Medulla oblongata (tissue), 1 donor: ENCODE measurements at regions not wholly inside any gene's neighbourhood (a gene's known extent, or its start where the extent isn't known, plus 50 kb on each side); places are given as distances from the start of the nearest gene placed in this dataset.

Source experiments
- DNase-seq: peaks from one replicate; pipeline ENCODE4 v3.0.0-alpha.2; 2015; ENCODE audit errors: extremely low spot score

- DNase-seq, result no peak
Measured at GRCh38 chr10:28783087-28783486, 105.8 kb downstream of the BAMBI start.

DNA sequence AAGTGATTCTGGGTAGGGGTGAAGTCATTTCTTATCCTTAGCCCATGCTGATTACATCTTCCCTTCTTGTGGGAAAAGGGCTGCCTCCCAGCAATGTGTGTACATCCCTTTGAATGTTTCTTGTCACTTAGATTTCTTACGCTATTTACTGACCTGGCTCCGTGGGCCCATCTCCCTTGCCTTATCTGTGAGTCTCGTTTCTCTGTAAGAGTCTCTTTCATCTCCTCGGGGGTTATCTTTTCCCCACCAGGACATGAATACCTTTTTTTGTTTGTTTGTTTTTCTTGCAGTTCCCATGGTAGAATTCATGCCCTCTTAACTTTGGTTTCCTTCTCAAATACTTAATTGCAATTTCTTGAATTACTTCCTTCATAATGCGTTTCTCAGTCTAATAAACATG, 107.7 kb downstream of the BAMBI start:
- no peak for DNase-seq

DNA sequence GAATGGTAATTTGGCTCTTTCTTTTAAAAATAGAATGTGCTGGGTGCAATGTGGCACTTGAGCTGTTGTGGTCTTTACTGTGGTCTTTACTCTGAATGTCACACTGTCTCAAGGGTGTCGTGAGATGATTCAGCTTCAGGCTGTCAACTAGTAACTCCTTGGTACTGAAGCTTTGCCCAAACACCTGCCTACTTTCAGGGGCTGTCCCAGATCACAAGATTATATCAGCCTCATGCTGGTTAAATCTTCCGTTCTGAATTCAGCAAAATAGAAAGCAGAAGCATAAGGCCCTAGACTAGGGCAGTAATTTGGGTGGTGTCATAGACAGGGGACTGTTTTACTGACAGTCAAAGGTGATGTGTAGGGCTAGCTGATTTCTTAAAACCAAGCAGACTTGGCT, 110.9 kb downstream of the BAMBI start:
- DNase-seq, result no peak

- DNase-seq, result peak; percentile 96
Measured at GRCh38 chr10:28788762-28789161, 111.4 kb downstream of the BAMBI start.

DNA sequence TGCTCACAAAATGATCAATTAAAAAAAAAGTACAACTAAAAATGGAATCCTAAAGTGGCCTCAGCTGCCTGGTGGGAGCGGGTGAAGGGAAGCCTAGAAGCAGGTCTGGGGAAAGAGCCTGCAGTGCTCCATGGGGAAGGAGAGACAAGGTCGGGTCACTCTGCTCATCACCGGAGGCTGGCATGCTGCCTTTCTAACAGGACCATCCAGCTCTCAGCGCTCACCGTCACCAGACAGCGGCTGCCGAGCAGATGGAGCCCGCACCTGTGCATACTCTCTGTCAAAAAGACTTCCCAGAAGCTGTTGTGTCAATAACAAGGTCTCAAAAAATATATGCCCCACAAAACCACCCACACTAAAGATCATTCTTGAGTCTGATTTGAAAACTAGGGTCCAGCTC, 112.8 kb downstream of the BAMBI start:
- no peak for DNase-seq

DNA sequence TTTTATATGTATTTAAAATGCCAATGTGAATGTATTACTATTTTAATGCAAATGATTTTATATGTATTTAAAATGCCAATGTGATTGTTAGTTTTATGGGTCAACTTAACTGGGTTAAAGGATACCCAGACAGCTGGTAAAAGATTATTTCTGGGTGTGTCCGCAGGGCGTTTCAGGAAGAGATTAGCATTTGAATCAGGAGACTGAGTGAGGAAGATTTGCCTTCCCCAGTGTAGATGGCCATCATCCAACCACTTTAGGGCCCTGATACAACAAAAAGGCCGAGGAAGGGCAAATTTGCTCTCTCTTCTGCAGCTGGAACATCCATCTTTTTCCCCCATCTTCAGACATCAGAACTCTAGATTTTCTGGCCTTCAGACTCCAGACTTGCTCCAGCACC, 116.2 kb downstream of the BAMBI start:
- DNase-seq, result no peak

DNA sequence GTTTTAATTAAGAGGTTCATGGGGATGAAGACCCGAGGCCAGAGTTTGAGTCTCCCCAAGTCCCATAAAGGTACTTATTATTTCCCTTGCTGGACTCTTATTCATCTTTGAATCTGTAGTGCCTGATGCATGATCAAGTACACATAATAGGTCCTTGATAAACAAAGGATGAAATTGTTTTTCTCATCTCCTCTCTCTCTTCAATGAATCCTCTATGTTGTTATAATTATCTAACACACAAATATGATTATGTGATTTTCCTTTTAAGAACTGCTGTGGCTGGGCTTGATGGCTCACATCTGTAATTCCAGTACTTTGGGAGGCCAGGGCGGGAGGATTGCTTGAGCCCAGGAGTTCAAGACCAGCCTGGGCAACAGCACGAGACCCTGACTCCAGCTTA, 117.7 kb downstream of the BAMBI start:
- DNase-seq, result no peak

DNA sequence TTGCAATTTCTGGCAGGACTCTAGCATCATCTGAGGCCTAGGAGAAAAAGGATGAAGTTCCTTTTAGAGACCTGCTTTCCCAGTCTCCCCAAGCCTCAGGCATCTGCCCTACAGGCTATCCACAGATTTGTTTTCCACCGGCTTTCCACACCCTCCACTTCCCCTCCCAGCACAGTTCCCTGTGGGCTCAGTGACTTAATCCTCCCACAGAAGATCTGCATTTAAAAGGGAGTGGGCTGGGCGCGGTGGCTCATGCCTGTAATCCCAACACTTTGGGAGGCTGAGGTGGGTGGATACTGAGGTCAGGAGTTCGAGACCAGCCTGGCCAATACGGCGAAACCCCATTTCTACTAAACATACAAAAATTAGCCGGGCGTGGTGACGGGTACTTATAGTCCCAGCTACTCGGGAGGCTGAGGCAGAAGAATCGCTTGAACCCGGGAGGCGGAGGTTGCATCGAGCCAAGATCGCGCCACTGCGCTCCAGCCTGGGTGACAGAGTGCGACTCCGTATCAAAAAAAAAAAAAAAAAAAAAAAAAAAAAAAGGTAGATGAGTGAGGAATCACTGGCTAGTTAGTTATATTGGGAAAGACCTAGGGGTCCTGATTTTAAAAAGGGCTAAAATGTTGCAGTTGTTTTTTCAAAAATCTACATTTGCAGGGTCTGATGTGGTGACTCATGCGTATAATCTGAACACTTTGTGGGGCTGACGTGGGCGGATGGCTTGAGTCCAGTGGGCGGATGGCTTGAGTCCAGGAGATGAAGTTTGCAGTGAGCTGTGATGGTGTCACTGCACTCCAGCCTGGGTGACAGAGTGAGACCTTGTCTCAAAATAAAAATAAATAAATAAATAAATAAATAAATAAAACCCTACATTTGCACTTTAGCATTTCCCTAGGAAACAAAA, 119.5 kb downstream of the BAMBI start:
- no peak for DNase-seq

DNA sequence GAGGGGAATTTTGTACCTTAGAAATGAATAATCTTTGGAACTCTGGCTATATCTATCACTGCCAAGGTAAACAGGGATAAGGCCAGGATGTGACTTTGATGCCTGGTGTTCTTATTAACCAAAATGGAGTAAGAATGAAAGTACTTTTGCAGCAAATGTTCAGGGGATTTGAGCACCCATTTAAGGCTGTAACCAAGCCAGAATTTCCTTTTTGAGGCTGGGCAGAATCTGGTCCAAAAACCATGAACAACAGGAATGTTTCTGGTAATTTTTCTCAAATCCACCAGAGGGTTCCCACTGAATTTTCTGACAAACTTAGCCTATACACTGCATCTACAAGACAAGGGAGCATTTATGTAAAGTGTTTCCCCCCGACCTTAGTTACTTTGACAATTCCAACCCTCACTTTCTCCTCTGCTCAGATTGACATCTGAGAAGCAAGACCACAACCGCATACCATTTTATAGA, 120.6 kb downstream of the BAMBI start:
- no peak for DNase-seq

DNA sequence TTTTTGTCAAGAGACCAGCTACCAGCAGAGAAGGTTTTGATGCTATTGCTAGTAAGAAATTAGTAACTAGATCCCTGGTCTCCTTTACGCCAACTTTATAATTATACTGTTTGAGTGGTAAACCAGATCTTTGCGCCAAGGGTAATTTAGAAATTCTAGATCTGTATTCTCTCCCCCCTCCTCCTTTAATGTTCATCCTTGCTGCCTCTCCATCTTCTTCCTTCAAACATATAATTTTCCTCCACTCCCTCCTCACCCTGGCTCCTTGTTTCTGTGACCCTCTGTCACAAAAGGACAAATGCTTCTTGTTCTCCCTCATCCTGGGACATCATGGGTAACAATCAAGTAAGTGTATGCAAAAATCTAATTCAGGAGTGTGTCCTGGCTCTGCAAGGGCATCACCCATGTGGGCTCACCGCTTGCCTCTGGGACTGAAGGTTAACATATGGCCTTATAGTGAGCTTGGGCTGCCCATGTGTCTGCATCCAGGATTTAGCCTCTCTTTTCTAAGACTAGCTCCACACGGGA, 121.2 kb downstream of the BAMBI start:
- peak; percentile 32 for DNase-seq

- DNase-seq, result no peak
Measured at GRCh38 chr10:28798964-28799363, 121.6 kb downstream of the BAMBI start.

DNA sequence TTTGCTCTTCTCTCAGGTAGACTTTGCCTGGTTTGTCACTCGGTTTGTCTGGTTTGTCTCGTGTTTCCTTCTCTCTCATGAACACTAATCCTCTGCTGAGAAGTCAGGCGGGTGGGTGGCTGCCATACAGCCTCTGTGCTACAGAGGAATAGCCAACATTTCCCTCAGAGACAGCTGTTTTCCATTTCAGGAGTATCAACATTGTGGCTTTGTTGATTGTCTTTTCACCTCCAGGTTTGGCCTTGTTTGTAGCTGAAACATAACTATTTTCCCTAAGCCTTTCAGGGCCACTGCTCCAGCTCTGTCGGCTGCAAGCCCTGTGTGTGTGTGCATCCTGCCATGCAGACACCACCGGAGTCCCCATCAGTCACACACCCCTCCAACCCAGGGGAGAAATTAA, 122.8 kb downstream of the BAMBI start:
- DNase-seq, result no peak

DNA sequence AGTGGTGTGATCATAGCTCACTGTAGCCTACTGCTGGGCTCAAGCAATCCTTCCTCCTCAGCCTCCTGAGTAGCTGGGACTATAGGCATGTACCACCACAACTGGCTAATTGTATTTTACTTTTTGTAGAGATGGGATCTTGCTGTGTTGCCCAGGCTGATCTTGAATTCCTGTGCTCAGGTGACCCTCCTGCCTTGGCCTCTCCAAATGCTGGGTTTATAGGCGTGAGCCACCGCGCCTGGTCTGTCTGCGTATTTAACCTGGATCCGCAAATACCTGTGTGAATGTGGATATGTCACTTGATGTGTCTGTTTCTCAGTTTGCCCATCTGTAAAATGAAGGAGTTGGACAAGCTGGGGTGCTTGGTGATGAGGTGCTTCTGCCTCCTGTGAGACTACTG, 123.9 kb downstream of the BAMBI start:
- no peak for DNase-seq

DNA sequence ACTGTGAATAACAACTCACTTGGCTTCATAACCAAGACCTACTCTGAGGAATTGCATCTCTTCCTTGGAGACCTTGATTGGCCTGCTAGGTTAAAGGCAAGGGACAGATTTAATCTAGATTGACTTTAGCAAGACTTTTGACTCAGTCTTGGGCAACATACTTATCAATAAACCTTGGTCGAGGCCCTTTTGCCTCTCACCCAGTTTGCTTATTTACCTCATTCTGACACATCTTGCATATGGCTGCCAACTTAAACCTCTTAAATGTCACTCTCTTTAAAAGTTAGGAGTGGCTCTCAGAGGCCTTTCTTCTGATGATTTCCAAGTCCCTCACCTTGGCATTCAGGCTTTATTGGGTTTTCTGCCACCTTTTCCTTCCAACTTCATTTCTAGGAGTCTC, 124.5 kb downstream of the BAMBI start:
- DNase-seq, result no peak

DNA sequence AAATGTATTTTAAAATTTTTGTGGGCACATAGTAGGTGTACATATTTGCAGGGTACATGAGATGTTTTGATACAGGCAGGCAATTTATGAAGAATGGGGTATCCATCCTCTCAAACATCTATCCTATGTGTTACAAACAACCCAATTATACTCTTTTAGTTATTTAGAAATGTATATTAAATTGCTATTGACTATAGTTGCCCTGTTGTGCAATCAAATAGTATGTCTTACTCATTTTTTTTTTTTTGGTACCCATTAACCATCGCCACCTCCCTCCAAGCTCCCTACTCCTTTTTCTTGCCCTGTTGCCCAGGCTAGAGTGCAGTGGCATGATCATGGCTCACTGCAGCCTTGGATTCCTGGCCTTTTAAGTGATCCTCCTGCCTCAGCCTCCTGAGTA, 128.1 kb downstream of the BAMBI start:
- DNase-seq, result no peak

GRCh38 chr10:28806488-28806941, 129.2 kb downstream of the BAMBI start:
- no peak for DNase-seq

DNA sequence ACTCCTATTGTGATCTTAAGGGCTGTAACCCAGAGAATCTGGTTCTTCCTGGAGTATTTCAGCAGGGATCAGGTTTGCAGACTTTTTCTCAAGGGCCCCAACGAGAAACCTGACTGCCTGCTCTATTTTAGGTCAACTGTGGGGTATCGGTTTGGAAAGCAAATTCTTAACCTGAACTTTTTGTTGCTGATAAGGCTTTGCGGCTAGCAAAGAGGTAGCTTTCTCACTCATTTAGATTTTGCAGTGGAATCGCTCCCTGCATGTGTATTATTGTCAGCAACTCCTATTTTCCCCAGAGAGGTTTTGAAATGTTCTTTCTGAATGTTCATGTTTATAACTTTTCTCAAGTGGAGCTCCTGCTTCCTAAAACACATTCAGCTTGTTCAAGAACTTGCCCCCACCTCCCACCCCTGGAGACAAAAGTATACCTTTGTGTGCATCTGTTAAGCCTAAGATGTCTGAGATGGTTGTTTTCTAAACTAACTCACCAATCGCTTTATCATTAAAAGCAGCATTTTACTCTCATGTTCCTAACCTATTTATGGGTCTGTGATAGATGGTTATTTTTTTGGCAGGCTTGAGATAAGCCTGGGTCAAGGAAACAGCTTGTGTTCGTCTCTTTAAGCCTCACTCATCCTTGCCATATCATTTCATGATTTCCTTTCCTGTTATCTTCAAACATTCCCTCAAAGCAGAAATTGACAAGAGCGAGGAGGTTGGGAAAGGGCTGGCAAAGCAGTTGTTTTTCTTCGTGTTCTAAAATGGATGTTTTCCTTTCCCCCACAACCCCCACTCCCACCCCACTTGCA, 129.8 kb downstream of the BAMBI start:
- no peak for DNase-seq

GRCh38 chr10:28807760-28808613, 130.7 kb downstream of the BAMBI start:
- DNase-seq, result no peak

GRCh38 chr10:28808693-28809092, 131.4 kb downstream of the BAMBI start:
- DNase-seq, result no peak

DNA sequence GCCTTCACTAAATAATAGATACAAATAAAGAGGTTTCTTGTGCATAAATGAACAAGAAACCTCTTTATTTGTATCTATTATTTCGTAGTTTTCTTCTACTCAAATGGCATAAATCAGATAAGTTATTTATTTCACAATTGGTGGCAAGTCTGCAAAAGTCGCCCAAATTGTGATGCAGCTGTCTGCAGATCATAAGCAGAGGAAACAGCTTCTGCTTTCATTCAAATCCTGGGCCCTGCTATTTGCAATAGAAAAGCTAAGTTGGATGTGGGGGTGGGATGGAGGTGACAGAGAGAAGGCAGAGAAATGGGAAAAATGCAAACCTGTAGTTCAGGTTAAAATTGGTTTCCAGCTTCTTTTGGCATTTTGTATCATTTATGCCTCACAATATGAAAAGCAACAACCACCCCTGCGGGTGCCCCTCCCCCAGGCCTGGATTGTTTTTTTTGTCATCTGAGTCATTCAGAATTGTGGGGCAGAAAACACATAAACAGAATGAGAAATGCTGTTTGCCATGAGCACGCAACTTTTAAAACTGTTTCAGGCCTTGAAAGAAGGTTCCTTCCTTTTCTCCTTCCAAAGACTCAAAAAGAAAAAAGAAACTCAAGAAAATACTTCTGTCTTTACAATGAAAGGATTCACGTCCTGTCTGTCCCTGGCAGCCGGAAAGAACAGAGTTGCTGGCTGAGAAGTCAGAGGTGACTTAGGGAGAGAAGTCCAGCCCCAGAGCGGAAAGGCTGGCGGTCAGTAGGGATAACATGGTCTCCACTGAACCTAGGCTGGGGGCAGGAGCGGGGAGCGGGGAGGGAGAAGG, 132.9 kb downstream of the BAMBI start:
- DNase-seq, result no peak
